CD4-positive, alpha-beta T cell (primary cell): ENCODE measurements at regions not wholly inside any gene's neighbourhood (a gene's known extent, or its start where the extent isn't known, plus 50 kb on each side); places are given as distances from the start of the nearest gene placed in this dataset.

Source experiments
- ATAC-seq: fragments of 200-7000 bp; cut with Tn5 transposase; one replicate; pipeline ENCODE4 v1.10.0; 2022; ENCODE audit warnings: mild to moderate bottlenecking; ENCODE audit not compliant: poor library complexity
- CTCF ChIA-PET: fragments of 350-600 bp; sonication (Branson Sonifier 250); formaldehyde crosslinking; loops from one replicate; lab custom pipeline; 2021; ENCODE audit warnings: antibody characterized with exemption, inconsistent platforms; lab: Charles Lee
- POLR2A ChIA-PET: fragments of 350-600 bp; sonication (Branson Sonifier 250); formaldehyde crosslinking; loops from one replicate; lab custom pipeline; 2021; ENCODE audit warnings: antibody characterized with exemption, inconsistent platforms; lab: Charles Lee
- DNase-seq, 14 experiments: peaks; one replicate each; pipeline ENCODE4 v3.0.0-alpha.2; 2013 to 2020; ENCODE audit warnings: mixed read lengths in 2 of 14
- H3K27ac ChIP-seq, 2 donors: one replicate each; pipeline versions ENCODE4 v1.5.1 to v1.7.0; 2013; ENCODE audit warnings: low read length in 2 of 2, low read depth in 1 of 2, mild to moderate bottlenecking in 1 of 2
- H3K27me3 ChIP-seq, 2 experiments: 1 replicate in 1 of 2; 2 replicates in 1 of 2; pipeline versions ENCODE4 v1.6.1 to v1.7.0; 2013; ENCODE audit warnings: low read length in 2 of 2, control low read depth in 1 of 2, mild to moderate bottlenecking in 1 of 2, moderate library complexity in 1 of 2; ENCODE audit not compliant: insufficient read depth in 2 of 2, control insufficient read depth in 1 of 2
- H3K36me3 ChIP-seq: one replicate; pipeline ENCODE4 v1.6.1; 2013; ENCODE audit warnings: low read length, control low read depth; ENCODE audit not compliant: insufficient read depth
- H3K4me1 ChIP-seq: one replicate; pipeline ENCODE4 v1.6.1; 2013; ENCODE audit warnings: low read length, control low read depth; ENCODE audit not compliant: insufficient read depth
- H3K4me3 ChIP-seq: one replicate; pipeline ENCODE4 v1.5.1; 2013; ENCODE audit warnings: mild to moderate bottlenecking, low read length, moderate library complexity
- H3K9me3 ChIP-seq, 2 experiments: 1 replicate in 1 of 2; 2 replicates in 1 of 2; pipeline versions ENCODE4 v1.6.1 to v1.7.0; 2013; ENCODE audit warnings: low read length in 2 of 2, mild to moderate bottlenecking in 2 of 2, control low read depth in 1 of 2, moderate library complexity in 1 of 2; ENCODE audit not compliant: control insufficient read depth in 1 of 2, insufficient read depth in 1 of 2
- H3K27ac Mint-ChIP-seq: one replicate; pipeline ENCODE4 v1.8.0; 2020; ENCODE audit warnings: mixed read lengths
- H3K27me3 Mint-ChIP-seq: one replicate; pipeline ENCODE4 v1.8.0; 2021; ENCODE audit warnings: mixed read lengths
- H3K36me3 Mint-ChIP-seq: one replicate; pipeline ENCODE4 v1.8.0; 2021; ENCODE audit warnings: low read depth, mixed read lengths
- H3K4me1 Mint-ChIP-seq: one replicate; pipeline ENCODE4 v1.8.0; 2021; ENCODE audit warnings: low read depth, mixed read lengths
- H3K4me3 Mint-ChIP-seq: one replicate; pipeline ENCODE4 v1.8.0; 2020; ENCODE audit warnings: mild to moderate bottlenecking, mixed read lengths
- H3K9me3 Mint-ChIP-seq: one replicate; pipeline ENCODE4 v1.8.0; 2020; ENCODE audit warnings: mixed read lengths
- intact Hi-C, 2 experiments: fragments of 100-400 bp; cut with DNase I in 1 of 2; cut with micrococcal nuclease in 1 of 2; formaldehyde crosslinking; loops; one replicate each; pipeline versions ENCODE4 v1.15.1 to v1.9.0; 2023 to 2025; cut with DNase I, micrococcal nuclease
- TF ChIP-seq, protein P1 (sequence below): fragments of 200-600 bp; IDR thresholded peaks from one replicate; pipeline ENCODE4 v1.8.0; 2022; ENCODE audit warnings: antibody characterized with exemption, mild to moderate bottlenecking

DNA sequence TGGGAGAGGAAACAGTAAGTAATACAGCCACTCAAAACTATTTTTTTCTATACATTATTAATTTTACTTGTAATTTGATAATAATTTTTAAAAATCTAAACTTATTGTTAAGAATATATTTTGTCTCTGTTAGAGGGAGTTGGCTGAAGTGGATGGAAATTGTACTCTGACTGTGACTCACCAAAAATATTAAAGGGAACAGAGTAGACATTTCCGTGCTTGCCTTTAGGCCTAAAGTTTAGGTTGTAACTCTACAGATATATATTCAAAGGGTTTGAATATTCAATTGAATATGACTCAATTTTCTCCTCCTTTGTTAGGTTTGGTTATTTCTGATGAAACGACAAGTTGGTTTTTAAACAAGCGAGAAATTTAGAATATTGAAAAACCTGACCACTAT lies 128.3 kb upstream of the PITX2 start:
- DNase-seq = no peak
- H3K9me3 Mint-ChIP-seq = no peaks in the 10 kb centered on the region

DNA sequence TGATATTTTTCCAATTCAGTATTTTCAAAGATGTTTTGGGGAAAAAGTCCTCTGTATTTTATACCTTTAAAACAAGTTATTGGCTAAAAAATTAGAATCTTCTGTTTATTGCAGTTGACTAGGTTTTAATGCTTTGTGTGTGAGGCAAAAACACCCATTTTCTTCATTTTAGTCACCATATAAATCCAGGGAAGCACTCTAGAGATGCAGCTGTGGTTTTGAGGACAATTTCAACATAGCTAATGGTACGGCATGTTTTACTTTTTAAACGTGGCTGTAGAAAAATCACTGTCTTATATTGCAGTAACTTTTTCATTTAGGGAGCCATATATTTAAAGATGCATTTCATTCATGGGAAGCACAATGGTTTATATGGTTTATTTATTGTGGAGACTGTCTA lies 129.1 kb upstream of the PITX2 start:
- TF ChIP-seq, protein P1, sequence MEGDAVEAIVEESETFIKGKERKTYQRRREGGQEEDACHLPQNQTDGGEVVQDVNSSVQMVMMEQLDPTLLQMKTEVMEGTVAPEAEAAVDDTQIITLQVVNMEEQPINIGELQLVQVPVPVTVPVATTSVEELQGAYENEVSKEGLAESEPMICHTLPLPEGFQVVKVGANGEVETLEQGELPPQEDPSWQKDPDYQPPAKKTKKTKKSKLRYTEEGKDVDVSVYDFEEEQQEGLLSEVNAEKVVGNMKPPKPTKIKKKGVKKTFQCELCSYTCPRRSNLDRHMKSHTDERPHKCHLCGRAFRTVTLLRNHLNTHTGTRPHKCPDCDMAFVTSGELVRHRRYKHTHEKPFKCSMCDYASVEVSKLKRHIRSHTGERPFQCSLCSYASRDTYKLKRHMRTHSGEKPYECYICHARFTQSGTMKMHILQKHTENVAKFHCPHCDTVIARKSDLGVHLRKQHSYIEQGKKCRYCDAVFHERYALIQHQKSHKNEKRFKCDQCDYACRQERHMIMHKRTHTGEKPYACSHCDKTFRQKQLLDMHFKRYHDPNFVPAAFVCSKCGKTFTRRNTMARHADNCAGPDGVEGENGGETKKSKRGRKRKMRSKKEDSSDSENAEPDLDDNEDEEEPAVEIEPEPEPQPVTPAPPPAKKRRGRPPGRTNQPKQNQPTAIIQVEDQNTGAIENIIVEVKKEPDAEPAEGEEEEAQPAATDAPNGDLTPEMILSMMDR = no peak
- Mint-ChIP-seq H3K27me3 (no peaks in the 10 kb centered on the region), H3K9me3 (no peaks in the 10 kb centered on the region), H3K4me1 (no peaks in the 10 kb centered on the region), H3K4me3 (no peak overlapping the region), H3K36me3 (no peaks in the 10 kb centered on the region), H3K27ac (no peak overlapping the region)
- Histone ChIP-seq H3K9me3 (no peaks in the 10 kb centered on the region), H3K4me3 (no peak overlapping the region), H3K27ac (no peak overlapping the region), H3K27me3 (no peaks in the 10 kb centered on the region), H3K4me1 (no peaks in the 10 kb centered on the region), H3K36me3 (no peaks in the 10 kb centered on the region)
- ATAC-seq (no peak), DNase-seq (no peak)
- intact Hi-C loops = no loop called here
- POLR2A ChIA-PET = no interaction called here
- CTCF ChIA-PET = no interaction called here

More for the DNA sequence above, 128.3 kb upstream of the PITX2 start:
- no peak overlapping the region for H3K4me3 ChIP-seq
- no peaks in the 10 kb centered on the region for H3K9me3 ChIP-seq
- no peaks in the 10 kb centered on the region for H3K4me1 ChIP-seq
- Mint-ChIP-seq H3K27me3 (no peaks in the 10 kb centered on the region), H3K36me3 (no peaks in the 10 kb centered on the region), H3K4me3 (no peak overlapping the region), H3K27ac (no peak overlapping the region), H3K4me1 (no peaks in the 10 kb centered on the region)
- H3K27ac ChIP-seq = no peak overlapping the region
- ChIA-PET CTCF (no interaction called here), POLR2A (no interaction called here)
- TF ChIP-seq, protein P1 = no peak
- no peaks in the 10 kb centered on the region for H3K36me3 ChIP-seq
- no peaks in the 10 kb centered on the region for H3K27me3 ChIP-seq
- intact Hi-C loops = no loop called here
- ATAC-seq = no peak

DNA sequence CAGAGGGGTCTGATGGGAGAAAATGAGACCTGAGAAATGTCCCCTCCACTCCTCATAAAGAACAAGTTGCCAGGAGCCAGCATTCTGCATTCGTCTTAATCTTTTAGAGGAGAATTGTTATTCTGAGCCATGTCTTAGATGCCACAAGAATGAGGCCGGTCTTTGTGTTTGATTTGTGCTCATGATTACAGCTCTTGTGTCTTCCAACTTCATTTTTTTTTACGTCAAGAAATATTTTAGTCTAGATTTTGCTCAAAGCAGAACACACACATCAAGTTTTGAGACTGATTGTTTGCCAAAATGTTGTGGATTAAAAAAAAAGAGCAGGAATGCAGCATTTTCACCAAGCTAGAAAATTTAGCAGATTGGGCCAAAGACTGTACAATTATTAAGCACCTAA lies 130.6 kb upstream of the PITX2 start:
- Histone ChIP-seq H3K4me1 (no peaks in the 10 kb centered on the region), H3K36me3 (no peaks in the 10 kb centered on the region), H3K9me3 (no peaks in the 10 kb centered on the region), H3K27me3 (no peaks in the 10 kb centered on the region), H3K27ac (no peak overlapping the region), H3K4me3 (no peak overlapping the region)
- Mint-ChIP-seq H3K27me3 (no peaks in the 10 kb centered on the region), H3K4me3 (no peak overlapping the region), H3K27ac (no peak overlapping the region), H3K9me3 (no peaks in the 10 kb centered on the region), H3K36me3 (no peaks in the 10 kb centered on the region), H3K4me1 (no peaks in the 10 kb centered on the region)
- ChIA-PET CTCF (no interaction called here), POLR2A (no interaction called here)
- DNase-seq (no peak), ATAC-seq (no peak)
- intact Hi-C loops = no loop called here
- TF ChIP-seq, protein P1 = no peak
